ENCODE measurements at regions not wholly inside any gene's neighbourhood (a gene's known extent, or its start where the extent isn't known, plus 50 kb on each side); places are given as distances from the start of the nearest gene placed in this dataset.

GRCh38 chr4:83728191-83728590 lies 192.3 kb downstream of the GPAT3 start:
- TF ChIP-seq POLR2AphosphoS5 (IDR thresholded peaks at IDR 0.05; ENCODE audit: low read depth, low read length) (no peak), CTCF (IDR thresholded peaks at IDR 0.05) (no peak)
- TF ChIP-seq, protein P1, sequence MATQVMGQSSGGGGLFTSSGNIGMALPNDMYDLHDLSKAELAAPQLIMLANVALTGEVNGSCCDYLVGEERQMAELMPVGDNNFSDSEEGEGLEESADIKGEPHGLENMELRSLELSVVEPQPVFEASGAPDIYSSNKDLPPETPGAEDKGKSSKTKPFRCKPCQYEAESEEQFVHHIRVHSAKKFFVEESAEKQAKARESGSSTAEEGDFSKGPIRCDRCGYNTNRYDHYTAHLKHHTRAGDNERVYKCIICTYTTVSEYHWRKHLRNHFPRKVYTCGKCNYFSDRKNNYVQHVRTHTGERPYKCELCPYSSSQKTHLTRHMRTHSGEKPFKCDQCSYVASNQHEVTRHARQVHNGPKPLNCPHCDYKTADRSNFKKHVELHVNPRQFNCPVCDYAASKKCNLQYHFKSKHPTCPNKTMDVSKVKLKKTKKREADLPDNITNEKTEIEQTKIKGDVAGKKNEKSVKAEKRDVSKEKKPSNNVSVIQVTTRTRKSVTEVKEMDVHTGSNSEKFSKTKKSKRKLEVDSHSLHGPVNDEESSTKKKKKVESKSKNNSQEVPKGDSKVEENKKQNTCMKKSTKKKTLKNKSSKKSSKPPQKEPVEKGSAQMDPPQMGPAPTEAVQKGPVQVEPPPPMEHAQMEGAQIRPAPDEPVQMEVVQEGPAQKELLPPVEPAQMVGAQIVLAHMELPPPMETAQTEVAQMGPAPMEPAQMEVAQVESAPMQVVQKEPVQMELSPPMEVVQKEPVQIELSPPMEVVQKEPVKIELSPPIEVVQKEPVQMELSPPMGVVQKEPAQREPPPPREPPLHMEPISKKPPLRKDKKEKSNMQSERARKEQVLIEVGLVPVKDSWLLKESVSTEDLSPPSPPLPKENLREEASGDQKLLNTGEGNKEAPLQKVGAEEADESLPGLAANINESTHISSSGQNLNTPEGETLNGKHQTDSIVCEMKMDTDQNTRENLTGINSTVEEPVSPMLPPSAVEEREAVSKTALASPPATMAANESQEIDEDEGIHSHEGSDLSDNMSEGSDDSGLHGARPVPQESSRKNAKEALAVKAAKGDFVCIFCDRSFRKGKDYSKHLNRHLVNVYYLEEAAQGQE (IDR thresholded peaks at IDR 0.05; ENCODE audit: insufficient read depth in 1 of 2, low read depth in 2 of 2, low read length in 1 of 2) = no peak
